GM12878 (cell line): ENCODE measurements at regions not wholly inside any gene's neighbourhood (a gene's known extent, or its start where the extent isn't known, plus 50 kb on each side); places are given as distances from the start of the nearest gene placed in this dataset.

Source experiments
- CBX5 ChIP-seq: sonication (generic); IDR thresholded peaks from 2 replicates; pipeline ENCODE4 v1.6.1; 2016; ENCODE audit warnings: low read depth, moderate library complexity, mild to moderate bottlenecking, inconsistent platforms
- CREM ChIP-seq: IDR thresholded peaks from 2 replicates; pipeline ENCODE4 v1.6.1; 2014; ENCODE audit warnings: antibody characterized with exemption, low read depth
- EP300 ChIP-seq, 2 experiments: fragments of 150-350 bp in 1 of 2; IDR thresholded peaks; 2 replicates each; pipeline ENCODE4 v1.6.1; 2011 to 2012; ENCODE audit warnings: low read depth in 2 of 2, low read length in 2 of 2, borderline replicate concordance in 1 of 2, improper control_type of control experiment in 1 of 2, inconsistent platforms in 1 of 2; ENCODE audit not compliant: control insufficient read depth in 1 of 2
- MEF2A ChIP-seq: IDR thresholded peaks from 2 replicates; pipeline ENCODE4 v1.6.1; 2011; ENCODE audit warnings: low read depth, mild to moderate bottlenecking, low read length, moderate library complexity; ENCODE audit not compliant: insufficient read depth
- NFXL1 ChIP-seq: fragments of 450-650 bp; IDR thresholded peaks from 2 replicates; pipeline ENCODE4 v1.6.1; 2017; ENCODE audit warnings: antibody characterized with exemption, mild to moderate bottlenecking, borderline replicate concordance
- POLR2A ChIP-seq: IDR thresholded peaks from 2 replicates; pipeline ENCODE4 v1.6.1; 2011; ENCODE audit warnings: low read depth, mild to moderate bottlenecking, low read length
- RAD21 ChIP-seq: IDR thresholded peaks from 2 replicates; pipeline ENCODE4 v1.6.1; 2011; ENCODE audit warnings: mild to moderate bottlenecking, low read depth, low read length, moderate library complexity; ENCODE audit not compliant: insufficient read depth
- RBBP5 ChIP-seq: fragments of 200-600 bp; sonication (generic); conservative IDR thresholded peaks from 2 replicates; pipeline ENCODE4 v1.6.1; 2016
- SIN3A ChIP-seq: IDR thresholded peaks from 2 replicates; pipeline ENCODE4 v1.6.1; 2012; ENCODE audit warnings: low read depth, low read length, improper control_type of control experiment
- TARDBP ChIP-seq: IDR thresholded peaks from 2 replicates; pipeline ENCODE4 v1.6.1; 2016; ENCODE audit warnings: borderline replicate concordance
- TF ChIP-seq, protein P1 (sequence below), 3 experiments: IDR thresholded peaks in 2 of 3; conservative IDR thresholded peaks in 1 of 3; 2 replicates each; pipeline ENCODE4 v1.5.1; 2011; ENCODE audit warnings: low read depth in 3 of 3, low read length in 3 of 3, mild to moderate bottlenecking in 3 of 3, control low read depth in 2 of 3, moderate library complexity in 2 of 3, inconsistent platforms in 1 of 3, mixed read lengths in 1 of 3; ENCODE audit not compliant: control insufficient read depth in 2 of 3, insufficient read depth in 1 of 3; ENCODE audit errors: extremely low read depth in 1 of 3

GRCh38 chr22:47540011-47540410 lies 777.6 kb downstream of the TBC1D22A start:
- no peak for TF ChIP-seq NFXL1
- TF ChIP-seq EP300 (IDR thresholded peaks at IDR 0.05; ENCODE audit: borderline replicate concordance in 1 of 2, control insufficient read depth in 1 of 2, low read depth in 2 of 2, low read length in 2 of 2): no peak
- no peak for TF ChIP-seq CBX5
- TF ChIP-seq CREM: no peak
- TF ChIP-seq POLR2A: no peak
- TF ChIP-seq SIN3A: no peak
- no peak for TF ChIP-seq MEF2A
- TF ChIP-seq RBBP5: no peak
- no peak for TF ChIP-seq TARDBP
- TF ChIP-seq, protein P1, sequence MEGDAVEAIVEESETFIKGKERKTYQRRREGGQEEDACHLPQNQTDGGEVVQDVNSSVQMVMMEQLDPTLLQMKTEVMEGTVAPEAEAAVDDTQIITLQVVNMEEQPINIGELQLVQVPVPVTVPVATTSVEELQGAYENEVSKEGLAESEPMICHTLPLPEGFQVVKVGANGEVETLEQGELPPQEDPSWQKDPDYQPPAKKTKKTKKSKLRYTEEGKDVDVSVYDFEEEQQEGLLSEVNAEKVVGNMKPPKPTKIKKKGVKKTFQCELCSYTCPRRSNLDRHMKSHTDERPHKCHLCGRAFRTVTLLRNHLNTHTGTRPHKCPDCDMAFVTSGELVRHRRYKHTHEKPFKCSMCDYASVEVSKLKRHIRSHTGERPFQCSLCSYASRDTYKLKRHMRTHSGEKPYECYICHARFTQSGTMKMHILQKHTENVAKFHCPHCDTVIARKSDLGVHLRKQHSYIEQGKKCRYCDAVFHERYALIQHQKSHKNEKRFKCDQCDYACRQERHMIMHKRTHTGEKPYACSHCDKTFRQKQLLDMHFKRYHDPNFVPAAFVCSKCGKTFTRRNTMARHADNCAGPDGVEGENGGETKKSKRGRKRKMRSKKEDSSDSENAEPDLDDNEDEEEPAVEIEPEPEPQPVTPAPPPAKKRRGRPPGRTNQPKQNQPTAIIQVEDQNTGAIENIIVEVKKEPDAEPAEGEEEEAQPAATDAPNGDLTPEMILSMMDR (IDR thresholded peaks at IDR 0.05 in 2 of 3, conservative IDR thresholded peaks at IDR 0.05 in 1 of 3; ENCODE audit: control insufficient read depth in 2 of 3, extremely low read depth in 1 of 3, insufficient read depth in 1 of 3, low read depth in 3 of 3, low read length in 3 of 3): no peak
- TF ChIP-seq RAD21: no peak
